Liver (tissue), 3 donors: ENCODE measurements at regions not wholly inside any gene's neighbourhood (a gene's known extent, or its start where the extent isn't known, plus 50 kb on each side); places are given as distances from the start of the nearest gene placed in this dataset.

ENCODE experiments used
- FOXA1 ChIP-seq: IDR thresholded peaks from 2 replicates; pipeline ENCODE4 v1.6.1; 2016; ENCODE audit warnings: antibody characterized with exemption
- GABPA ChIP-seq, 2 donors: IDR thresholded peaks in 1 of 2; conservative IDR thresholded peaks in 1 of 2; 2 replicates each; pipeline ENCODE4 v1.6.1; 2016; ENCODE audit warnings: antibody characterized with exemption in 2 of 2, mild to moderate bottlenecking in 1 of 2, moderate library complexity in 1 of 2
- HNF4A ChIP-seq, 2 donors: conservative IDR thresholded peaks; 2 replicates each; pipeline ENCODE4 v1.6.1; 2016; ENCODE audit warnings: antibody characterized with exemption in 2 of 2, mild to moderate bottlenecking in 2 of 2
- HNF4G ChIP-seq: IDR thresholded peaks from 2 replicates; pipeline ENCODE4 v1.6.1; 2016; ENCODE audit warnings: antibody characterized with exemption
- JUND ChIP-seq, 2 donors: IDR thresholded peaks; 2 replicates each; pipeline ENCODE4 v1.6.1; 2016; ENCODE audit warnings: antibody characterized with exemption in 2 of 2
- NR2F2 ChIP-seq: IDR thresholded peaks from 2 replicates; pipeline ENCODE4 v1.6.1; 2016; ENCODE audit warnings: antibody characterized with exemption
- RAD21 ChIP-seq, 2 donors: IDR thresholded peaks; 2 replicates each; pipeline ENCODE4 v1.6.1; 2016; ENCODE audit warnings: antibody characterized with exemption in 2 of 2, mild to moderate bottlenecking in 2 of 2
- SP1 ChIP-seq: IDR thresholded peaks from 2 replicates; pipeline ENCODE4 v1.6.1; 2018; ENCODE audit warnings: antibody characterized with exemption, mild to moderate bottlenecking
- TAF1 ChIP-seq: conservative IDR thresholded peaks from 2 replicates; pipeline ENCODE4 v1.6.1; 2016; ENCODE audit warnings: antibody characterized with exemption, mild to moderate bottlenecking
- TF ChIP-seq, protein P1 (sequence below): fragments of 150-350 bp; IDR thresholded peaks from 2 replicates; pipeline ENCODE4 v1.5.1; 2017; ENCODE audit warnings: improper control_type of control experiment, low read depth, low read length; ENCODE audit not compliant: missing input control
- TF ChIP-seq, protein P2 (sequence below): IDR thresholded peaks from 2 replicates; pipeline ENCODE4 v1.6.1; 2016; ENCODE audit warnings: antibody characterized with exemption
- TF ChIP-seq, protein P3 (sequence below): IDR thresholded peaks from 2 replicates; pipeline ENCODE4 v1.6.1; 2016; ENCODE audit warnings: antibody characterized with exemption
- TF ChIP-seq, protein P4 (sequence below): IDR thresholded peaks from 2 replicates; pipeline ENCODE4 v1.6.1; 2016; ENCODE audit warnings: antibody characterized with exemption, mild to moderate bottlenecking
- TF ChIP-seq, protein P5 (sequence below): IDR thresholded peaks from 2 replicates; pipeline ENCODE4 v1.6.1; 2016; ENCODE audit warnings: antibody characterized with exemption
- donor health status: healthy.
- donor health status: healthy.

DNA sequence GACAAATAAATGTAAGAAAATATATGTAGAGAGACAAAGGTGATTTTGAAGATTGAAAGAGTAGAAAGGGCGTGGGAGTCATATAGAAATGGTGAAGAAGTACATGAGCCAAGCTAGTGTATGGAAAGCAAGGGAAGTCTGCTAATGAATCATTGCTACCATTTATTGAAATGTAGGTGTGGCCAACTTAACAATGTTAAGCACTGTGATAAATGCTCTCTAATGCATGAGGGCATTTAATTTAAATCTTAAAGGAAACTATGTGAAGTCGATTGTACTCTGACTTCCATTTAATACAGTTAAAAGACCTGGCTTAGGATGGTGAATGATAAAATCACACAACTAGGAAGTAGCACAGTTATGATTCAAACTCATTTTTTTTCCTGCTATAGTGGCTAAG is 219.9 kb downstream of the CASP12 start:
- TF ChIP-seq, protein P1, sequence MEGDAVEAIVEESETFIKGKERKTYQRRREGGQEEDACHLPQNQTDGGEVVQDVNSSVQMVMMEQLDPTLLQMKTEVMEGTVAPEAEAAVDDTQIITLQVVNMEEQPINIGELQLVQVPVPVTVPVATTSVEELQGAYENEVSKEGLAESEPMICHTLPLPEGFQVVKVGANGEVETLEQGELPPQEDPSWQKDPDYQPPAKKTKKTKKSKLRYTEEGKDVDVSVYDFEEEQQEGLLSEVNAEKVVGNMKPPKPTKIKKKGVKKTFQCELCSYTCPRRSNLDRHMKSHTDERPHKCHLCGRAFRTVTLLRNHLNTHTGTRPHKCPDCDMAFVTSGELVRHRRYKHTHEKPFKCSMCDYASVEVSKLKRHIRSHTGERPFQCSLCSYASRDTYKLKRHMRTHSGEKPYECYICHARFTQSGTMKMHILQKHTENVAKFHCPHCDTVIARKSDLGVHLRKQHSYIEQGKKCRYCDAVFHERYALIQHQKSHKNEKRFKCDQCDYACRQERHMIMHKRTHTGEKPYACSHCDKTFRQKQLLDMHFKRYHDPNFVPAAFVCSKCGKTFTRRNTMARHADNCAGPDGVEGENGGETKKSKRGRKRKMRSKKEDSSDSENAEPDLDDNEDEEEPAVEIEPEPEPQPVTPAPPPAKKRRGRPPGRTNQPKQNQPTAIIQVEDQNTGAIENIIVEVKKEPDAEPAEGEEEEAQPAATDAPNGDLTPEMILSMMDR: no peak
- TF ChIP-seq GABPA (IDR thresholded peaks at IDR 0.05 in 1 of 2, conservative IDR thresholded peaks at IDR 0.05 in 1 of 2): no peak
- TF ChIP-seq, protein P2, sequence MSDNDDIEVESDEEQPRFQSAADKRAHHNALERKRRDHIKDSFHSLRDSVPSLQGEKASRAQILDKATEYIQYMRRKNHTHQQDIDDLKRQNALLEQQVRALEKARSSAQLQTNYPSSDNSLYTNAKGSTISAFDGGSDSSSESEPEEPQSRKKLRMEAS: no peak
- TF ChIP-seq, protein P3, sequence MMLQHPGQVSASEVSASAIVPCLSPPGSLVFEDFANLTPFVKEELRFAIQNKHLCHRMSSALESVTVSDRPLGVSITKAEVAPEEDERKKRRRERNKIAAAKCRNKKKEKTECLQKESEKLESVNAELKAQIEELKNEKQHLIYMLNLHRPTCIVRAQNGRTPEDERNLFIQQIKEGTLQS: no peak
- TF ChIP-seq, protein P4, sequence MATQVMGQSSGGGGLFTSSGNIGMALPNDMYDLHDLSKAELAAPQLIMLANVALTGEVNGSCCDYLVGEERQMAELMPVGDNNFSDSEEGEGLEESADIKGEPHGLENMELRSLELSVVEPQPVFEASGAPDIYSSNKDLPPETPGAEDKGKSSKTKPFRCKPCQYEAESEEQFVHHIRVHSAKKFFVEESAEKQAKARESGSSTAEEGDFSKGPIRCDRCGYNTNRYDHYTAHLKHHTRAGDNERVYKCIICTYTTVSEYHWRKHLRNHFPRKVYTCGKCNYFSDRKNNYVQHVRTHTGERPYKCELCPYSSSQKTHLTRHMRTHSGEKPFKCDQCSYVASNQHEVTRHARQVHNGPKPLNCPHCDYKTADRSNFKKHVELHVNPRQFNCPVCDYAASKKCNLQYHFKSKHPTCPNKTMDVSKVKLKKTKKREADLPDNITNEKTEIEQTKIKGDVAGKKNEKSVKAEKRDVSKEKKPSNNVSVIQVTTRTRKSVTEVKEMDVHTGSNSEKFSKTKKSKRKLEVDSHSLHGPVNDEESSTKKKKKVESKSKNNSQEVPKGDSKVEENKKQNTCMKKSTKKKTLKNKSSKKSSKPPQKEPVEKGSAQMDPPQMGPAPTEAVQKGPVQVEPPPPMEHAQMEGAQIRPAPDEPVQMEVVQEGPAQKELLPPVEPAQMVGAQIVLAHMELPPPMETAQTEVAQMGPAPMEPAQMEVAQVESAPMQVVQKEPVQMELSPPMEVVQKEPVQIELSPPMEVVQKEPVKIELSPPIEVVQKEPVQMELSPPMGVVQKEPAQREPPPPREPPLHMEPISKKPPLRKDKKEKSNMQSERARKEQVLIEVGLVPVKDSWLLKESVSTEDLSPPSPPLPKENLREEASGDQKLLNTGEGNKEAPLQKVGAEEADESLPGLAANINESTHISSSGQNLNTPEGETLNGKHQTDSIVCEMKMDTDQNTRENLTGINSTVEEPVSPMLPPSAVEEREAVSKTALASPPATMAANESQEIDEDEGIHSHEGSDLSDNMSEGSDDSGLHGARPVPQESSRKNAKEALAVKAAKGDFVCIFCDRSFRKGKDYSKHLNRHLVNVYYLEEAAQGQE: no peak
- TF ChIP-seq, protein P5, sequence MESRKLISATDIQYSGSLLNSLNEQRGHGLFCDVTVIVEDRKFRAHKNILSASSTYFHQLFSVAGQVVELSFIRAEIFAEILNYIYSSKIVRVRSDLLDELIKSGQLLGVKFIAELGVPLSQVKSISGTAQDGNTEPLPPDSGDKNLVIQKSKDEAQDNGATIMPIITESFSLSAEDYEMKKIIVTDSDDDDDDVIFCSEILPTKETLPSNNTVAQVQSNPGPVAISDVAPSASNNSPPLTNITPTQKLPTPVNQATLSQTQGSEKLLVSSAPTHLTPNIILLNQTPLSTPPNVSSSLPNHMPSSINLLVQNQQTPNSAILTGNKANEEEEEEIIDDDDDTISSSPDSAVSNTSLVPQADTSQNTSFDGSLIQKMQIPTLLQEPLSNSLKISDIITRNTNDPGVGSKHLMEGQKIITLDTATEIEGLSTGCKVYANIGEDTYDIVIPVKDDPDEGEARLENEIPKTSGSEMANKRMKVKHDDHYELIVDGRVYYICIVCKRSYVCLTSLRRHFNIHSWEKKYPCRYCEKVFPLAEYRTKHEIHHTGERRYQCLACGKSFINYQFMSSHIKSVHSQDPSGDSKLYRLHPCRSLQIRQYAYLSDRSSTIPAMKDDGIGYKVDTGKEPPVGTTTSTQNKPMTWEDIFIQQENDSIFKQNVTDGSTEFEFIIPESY: no peak
- TF ChIP-seq RAD21 (IDR thresholded peaks at IDR 0.05): no peak
- no peak for TF ChIP-seq TAF1
- no peak for TF ChIP-seq NR2F2
- TF ChIP-seq FOXA1: no peak
- no peak for TF ChIP-seq JUND (IDR thresholded peaks at IDR 0.05)
- TF ChIP-seq HNF4A (conservative IDR thresholded peaks at IDR 0.05): no peak
- no peak for TF ChIP-seq SP1
- TF ChIP-seq HNF4G: no peak
